ENCODE measurements at regions not wholly inside any gene's neighbourhood (a gene's known extent, or its start where the extent isn't known, plus 50 kb on each side); places are given as distances from the start of the nearest gene placed in this dataset.

- no peak for TF ChIP-seq CTCF (IDR thresholded peaks at IDR 0.05; ENCODE audit: low read depth, low read length)
- H3K4me3 ChIP-seq (ENCODE audit: low read depth, low read length): no peak overlapping the region
These were observed 319.7 kb upstream of the POM121L12 start for GRCh38 chr7:52715701-52716100.

- TF ChIP-seq CTCF (IDR thresholded peaks at IDR 0.05; ENCODE audit: low read depth, low read length): no peak
- H3K4me3 ChIP-seq (ENCODE audit: low read depth, low read length): no peak overlapping the region
These were observed 322.5 kb upstream of the POM121L12 start for GRCh38 chr7:52712938-52713337.

GRCh38 chr7:52711951-52712350 is 323.5 kb upstream of the POM121L12 start:
- TF ChIP-seq CTCF (IDR thresholded peaks at IDR 0.05; ENCODE audit: low read depth, low read length): no peak
- no peak overlapping the region for H3K4me3 ChIP-seq (ENCODE audit: low read depth, low read length)

GRCh38 chr7:52708846-52709245 is 326.6 kb upstream of the POM121L12 start:
- no peak for TF ChIP-seq CTCF (IDR thresholded peaks at IDR 0.05; ENCODE audit: low read depth, low read length)
- no peak overlapping the region for H3K4me3 ChIP-seq (ENCODE audit: low read depth, low read length)

DNA sequence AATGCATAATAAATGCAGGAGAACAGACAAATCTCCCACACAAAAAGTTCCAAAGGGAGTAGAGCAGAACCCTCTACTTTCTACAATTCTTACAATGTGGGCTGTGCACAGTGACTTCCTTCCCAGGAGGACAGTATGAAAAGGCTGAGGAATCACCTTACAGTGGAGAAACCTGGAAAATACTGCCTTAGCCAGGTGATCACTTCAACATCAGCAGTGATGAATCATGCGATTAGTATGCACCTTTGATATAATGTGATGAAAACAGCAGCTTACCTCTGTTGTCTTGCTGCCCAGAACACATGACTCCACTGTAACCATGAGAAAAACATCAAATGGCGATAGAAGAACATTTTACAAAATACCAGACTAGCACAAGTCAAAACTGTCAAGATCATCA is 329.7 kb upstream of the POM121L12 start:
- TF ChIP-seq CTCF (IDR thresholded peaks at IDR 0.05; ENCODE audit: low read depth, low read length): no peak
- H3K4me3 ChIP-seq (ENCODE audit: low read depth, low read length): no peak overlapping the region

DNA sequence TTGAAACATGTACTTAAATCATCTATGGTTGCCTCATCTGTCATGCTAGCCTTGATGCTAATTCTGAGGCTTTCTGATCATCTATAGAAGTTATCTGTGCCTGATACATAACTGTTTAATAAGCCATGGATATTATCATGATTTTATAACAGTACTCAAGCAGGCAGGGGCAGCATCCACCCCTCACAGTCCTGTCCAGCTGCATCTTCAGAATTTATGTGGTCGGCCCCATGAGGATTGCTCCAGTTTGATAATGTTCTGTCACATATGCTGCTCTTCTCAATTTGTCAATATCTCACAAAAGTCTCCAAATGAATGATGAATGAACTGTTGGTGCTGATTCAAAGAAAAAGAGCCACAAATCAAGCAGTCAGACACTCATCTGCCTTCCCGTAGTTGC is 335.1 kb upstream of the POM121L12 start:
- TF ChIP-seq CTCF (IDR thresholded peaks at IDR 0.05; ENCODE audit: low read depth, low read length): no peak
- no peak overlapping the region for H3K4me3 ChIP-seq (ENCODE audit: low read depth, low read length)

DNA sequence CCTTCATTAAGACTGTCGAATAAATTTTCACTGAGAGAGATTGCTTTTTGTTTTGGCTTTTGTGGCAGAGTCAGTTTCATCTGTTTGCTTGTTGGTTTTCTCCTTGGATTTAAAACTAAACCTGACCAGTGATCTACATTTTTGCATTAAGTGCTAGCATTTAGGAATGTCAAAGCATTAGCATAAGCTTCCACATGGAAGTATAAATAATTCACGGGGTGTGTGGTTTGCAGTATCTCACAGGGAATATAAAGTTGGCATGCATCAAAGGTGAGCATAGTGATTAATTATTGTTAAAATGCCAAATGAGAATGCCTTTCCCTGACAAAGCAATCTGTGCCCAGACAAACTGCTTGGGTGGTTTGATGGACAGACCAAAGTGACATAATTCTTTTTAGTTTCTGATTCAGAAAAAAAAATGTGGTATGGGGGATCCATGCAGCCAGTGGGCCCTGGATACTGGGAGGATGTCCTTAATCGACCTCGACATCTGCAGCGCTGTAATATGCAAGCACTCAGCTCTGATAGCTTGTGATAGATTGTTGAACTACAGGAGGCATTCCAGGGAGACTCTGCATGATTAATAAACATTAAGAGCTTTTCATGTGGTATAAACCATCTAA is 339.3 kb upstream of the POM121L12 start:
- no peak overlapping the region for H3K4me3 ChIP-seq (ENCODE audit: low read depth, low read length)
- TF ChIP-seq CTCF (IDR thresholded peaks at IDR 0.05; ENCODE audit: low read depth, low read length): no peak
